ENCODE measurements at regions not wholly inside any gene's neighbourhood (a gene's known extent, or its start where the extent isn't known, plus 50 kb on each side); places are given as distances from the start of the nearest gene placed in this dataset.

DNA sequence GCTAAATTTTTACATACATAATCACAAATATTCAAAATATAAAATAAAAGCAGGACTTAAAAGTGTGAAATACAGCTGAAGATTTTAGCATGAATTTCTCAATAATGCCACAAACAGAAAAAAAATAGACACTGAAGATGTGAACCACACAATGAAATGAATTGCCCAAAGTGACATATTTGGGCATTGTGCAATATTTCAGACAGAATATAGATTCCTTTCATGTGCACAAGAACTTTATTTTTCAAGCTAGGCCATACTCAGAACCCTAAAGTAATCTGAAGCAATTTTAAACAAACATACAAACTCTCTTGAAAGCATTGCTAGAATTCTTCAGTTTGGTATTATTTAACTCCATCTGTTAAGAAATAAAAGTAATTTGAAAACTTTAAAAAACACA, 764.1 kb downstream of the STIM2 start:
- DNase-seq (ENCODE audit: low read depth) = no peak
- H3K4me3 ChIP-seq (ENCODE audit: low read depth, low read length) = no peak overlapping the region
- TF ChIP-seq, protein P1, sequence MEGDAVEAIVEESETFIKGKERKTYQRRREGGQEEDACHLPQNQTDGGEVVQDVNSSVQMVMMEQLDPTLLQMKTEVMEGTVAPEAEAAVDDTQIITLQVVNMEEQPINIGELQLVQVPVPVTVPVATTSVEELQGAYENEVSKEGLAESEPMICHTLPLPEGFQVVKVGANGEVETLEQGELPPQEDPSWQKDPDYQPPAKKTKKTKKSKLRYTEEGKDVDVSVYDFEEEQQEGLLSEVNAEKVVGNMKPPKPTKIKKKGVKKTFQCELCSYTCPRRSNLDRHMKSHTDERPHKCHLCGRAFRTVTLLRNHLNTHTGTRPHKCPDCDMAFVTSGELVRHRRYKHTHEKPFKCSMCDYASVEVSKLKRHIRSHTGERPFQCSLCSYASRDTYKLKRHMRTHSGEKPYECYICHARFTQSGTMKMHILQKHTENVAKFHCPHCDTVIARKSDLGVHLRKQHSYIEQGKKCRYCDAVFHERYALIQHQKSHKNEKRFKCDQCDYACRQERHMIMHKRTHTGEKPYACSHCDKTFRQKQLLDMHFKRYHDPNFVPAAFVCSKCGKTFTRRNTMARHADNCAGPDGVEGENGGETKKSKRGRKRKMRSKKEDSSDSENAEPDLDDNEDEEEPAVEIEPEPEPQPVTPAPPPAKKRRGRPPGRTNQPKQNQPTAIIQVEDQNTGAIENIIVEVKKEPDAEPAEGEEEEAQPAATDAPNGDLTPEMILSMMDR (IDR thresholded peaks at IDR 0.05; ENCODE audit: low read depth, low read length, missing control alignments) = no peak
- in situ Hi-C loops (cut with HindIII; ENCODE audit: low sequenced_read_pairs) = no loop called here

DNA sequence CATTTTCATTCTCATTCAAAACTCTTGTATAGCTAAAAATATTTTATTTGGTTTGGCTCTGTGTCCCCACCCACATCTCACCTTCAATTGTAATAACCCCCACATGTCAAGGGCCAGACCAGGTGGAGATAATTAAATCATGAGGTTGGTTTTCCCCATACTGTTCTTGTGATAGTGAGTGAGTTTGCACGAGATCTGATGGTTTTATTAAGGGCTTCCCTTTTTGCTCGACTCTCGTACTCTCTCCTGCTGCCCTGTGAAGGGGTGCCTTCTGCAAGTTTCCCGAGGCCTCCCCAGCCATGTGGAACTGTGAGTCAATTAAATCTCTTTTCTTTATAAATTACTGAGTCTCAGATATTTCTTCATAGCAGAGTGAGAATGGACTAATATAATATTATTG, 768.0 kb downstream of the STIM2 start:
- in situ Hi-C loops (cut with HindIII; ENCODE audit: low sequenced_read_pairs) = no loop called here
- H3K4me3 ChIP-seq (ENCODE audit: low read depth, low read length) = no peak overlapping the region
- TF ChIP-seq, protein P1 (IDR thresholded peaks at IDR 0.05; ENCODE audit: low read depth, low read length, missing control alignments) = no peak
- DNase-seq (ENCODE audit: low read depth) = no peak

DNA sequence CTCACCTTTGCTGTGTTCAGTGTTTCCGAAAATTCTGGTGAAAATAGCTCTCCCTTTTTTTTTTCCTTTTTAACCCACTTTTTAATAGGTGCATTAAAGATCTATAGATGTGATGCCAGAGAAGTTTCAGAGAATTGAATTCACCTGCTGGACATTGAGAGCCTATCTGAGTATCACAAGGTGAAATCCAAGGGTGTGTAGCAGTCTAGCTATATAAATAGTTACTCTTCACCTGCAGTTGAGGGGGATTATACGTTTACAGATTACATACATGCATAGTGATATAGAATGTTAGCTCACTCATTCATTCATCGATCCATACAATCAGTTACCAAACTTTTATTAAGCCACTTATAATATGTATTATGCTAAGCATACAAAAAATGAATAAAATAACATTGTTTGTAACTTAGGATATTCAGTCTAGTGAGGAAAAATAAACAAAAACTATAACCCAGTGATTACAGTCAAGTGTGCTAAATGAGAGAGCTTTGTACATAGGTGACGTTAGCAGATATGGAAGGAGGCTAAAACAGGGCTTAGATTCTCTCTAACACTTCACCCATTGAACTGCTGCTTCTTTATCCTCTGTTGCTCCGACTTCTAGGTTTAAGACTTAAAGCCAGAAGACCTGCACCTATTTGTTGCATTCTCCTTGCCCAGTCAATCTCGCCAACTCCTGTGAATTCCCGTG, 769.0 kb downstream of the STIM2 start:
- DNase-seq (ENCODE audit: low read depth) = no peak
- TF ChIP-seq, protein P1 (IDR thresholded peaks at IDR 0.05; ENCODE audit: low read depth, low read length, missing control alignments) = no peak
- in situ Hi-C loops (cut with HindIII; ENCODE audit: low sequenced_read_pairs) = no loop called here
- no peak overlapping the region for H3K4me3 ChIP-seq (ENCODE audit: low read depth, low read length)

DNA sequence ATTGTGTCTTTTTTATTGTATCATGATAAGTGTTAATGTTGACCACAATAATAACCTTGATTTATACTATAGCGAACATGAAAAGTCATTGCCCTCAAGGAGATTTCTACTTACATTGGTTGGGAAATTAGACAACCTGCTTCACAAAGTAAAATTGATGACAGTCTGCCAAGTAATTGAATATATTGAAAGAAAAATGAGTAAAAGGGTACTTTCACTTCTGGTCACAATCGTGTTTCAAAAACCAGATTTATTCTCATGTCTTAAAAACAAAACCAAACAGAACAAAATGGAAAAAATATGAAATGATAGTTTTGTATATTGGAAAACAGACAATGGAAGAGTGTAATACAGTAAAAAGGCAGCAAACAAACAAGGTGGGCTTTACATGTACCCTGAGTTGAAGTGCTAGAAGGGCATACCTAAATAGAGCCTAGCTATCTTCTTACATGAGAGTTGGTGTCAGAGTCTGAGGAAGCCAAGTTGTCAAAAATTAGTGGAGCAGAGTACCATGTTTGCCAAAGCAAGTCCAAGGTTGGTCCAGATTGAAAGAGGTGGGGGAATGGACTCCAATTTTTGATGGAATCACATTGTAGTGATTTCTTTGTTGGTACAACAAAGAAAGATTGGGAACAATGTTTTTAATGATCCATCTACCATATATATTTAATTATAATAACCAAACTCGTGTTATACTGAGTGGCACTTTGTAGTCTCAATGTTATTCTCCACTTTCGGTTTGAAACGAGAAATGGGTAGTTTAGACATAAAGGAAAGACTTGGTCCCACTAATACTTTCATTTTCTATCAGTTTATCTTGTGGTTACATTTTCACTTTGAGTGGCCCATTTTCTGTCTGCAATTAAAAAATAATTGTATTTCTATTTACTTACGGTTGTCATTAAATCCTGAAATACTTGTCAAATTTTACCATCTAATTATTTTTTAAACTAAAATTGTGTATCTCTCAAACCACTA, 775.6 kb downstream of the STIM2 start:
- H3K4me3 ChIP-seq (ENCODE audit: low read depth, low read length) = no peak overlapping the region
- in situ Hi-C loops (cut with HindIII; ENCODE audit: low sequenced_read_pairs) = no loop called here
- no peak for DNase-seq (ENCODE audit: low read depth)
- TF ChIP-seq, protein P1 (IDR thresholded peaks at IDR 0.05; ENCODE audit: low read depth, low read length, missing control alignments) = no peak

DNA sequence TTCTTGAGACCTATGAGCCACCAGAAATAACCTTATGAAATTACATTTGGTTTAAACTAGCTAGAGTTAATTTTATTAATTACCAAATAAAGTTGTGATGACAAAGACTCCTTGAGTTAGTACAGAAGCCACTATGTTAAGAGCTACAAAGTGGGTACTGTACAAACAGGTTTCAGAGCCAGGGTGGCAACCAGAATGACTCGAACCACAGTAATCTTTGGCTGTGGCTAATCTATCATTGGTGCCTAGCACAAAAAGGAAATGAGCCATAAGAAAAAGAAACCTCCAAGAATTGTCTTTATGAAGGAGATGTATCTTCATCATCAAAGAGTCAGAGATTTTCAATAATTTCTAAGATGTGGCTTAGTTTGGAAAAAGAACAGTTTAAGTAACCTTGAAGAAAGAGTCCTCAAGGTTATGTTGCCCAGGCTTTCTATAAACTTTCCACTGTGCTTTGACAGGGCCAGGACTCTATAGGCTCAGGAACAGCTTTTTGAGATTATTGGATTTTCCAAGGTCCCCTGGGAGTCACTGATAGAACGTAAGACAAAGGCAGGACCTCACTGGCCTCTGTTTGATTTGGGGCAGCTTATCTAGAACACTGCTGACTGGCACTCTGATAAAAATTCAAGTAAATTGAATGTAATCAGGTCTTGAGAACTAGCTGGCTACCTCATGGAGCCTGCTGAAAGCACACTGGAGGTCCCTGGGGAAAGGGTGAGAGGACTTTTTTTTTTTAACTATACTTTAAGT, 777.7 kb downstream of the STIM2 start:
- H3K4me3 ChIP-seq (ENCODE audit: low read depth, low read length) = no peak overlapping the region
- DNase-seq (ENCODE audit: low read depth) = no peak
- TF ChIP-seq, protein P1 (IDR thresholded peaks at IDR 0.05; ENCODE audit: low read depth, low read length, missing control alignments) = no peak
- in situ Hi-C loops (cut with HindIII; ENCODE audit: low sequenced_read_pairs) = no loop called here

DNA sequence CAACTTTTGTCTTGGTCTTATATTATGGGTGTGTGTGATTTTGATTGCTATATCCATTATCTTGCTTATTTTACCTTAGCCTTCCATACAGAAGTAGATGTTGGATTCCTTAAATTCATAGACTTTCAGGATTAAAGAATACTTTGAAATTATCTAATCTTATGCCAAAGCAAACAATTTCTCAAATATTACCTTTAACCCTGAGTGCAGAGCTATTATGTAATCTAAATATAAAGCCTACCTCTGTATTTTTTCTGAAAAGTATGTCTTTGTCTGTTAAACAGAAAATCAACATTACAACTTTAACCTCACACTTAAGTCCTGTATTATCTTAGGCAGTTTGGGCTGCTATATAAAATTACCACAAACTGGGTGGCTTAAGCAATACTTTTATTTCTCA, 782.5 kb downstream of the STIM2 start:
- no peak for DNase-seq (ENCODE audit: low read depth)
- no peak overlapping the region for H3K4me3 ChIP-seq (ENCODE audit: low read depth, low read length)
- TF ChIP-seq, protein P1 (IDR thresholded peaks at IDR 0.05; ENCODE audit: low read depth, low read length, missing control alignments) = no peak
- in situ Hi-C loops (cut with HindIII; ENCODE audit: low sequenced_read_pairs) = no loop called here

Measured in astrocyte of the cerebellum (primary cell).